H1 (cell line): ENCODE measurements at regions not wholly inside any gene's neighbourhood (a gene's known extent, or its start where the extent isn't known, plus 50 kb on each side); places are given as distances from the start of the nearest gene placed in this dataset.

ENCODE experiments used
- CHD7 ChIP-seq: fragments of 300-600 bp; sonication (generic); IDR thresholded peaks from 2 replicates; pipeline ENCODE4 v1.7.1; 2012; ENCODE audit warnings: low read length, moderate library complexity, mild to moderate bottlenecking, inconsistent platforms; ENCODE audit not compliant: insufficient replicate concordance
- CREB1 ChIP-seq: IDR thresholded peaks from 2 replicates; pipeline ENCODE4 v1.6.1; 2012; ENCODE audit warnings: inconsistent platforms
- RFX5 ChIP-seq: IDR thresholded peaks from 2 replicates; pipeline ENCODE4 v1.6.1; 2011; ENCODE audit warnings: low read depth, low read length, improper control_type of control experiment, borderline replicate concordance
- TAF1 ChIP-seq: IDR thresholded peaks from 2 replicates; pipeline ENCODE4 v1.6.1; 2011; ENCODE audit warnings: mild to moderate bottlenecking, low read depth, low read length

GRCh38 chr13:109293166-109293565, 493.2 kb downstream of the IRS2 start (continued):
- TF ChIP-seq CHD7 (no peak), CREB1 (no peak), RFX5 (no peak), TAF1 (no peak)
